ENCODE measurements at regions not wholly inside any gene's neighbourhood (a gene's known extent, or its start where the extent isn't known, plus 50 kb on each side); places are given as distances from the start of the nearest gene placed in this dataset.

GRCh38 chr2:146532009-146532408, 1312.8 kb upstream of the ACVR2A start:
- TF ChIP-seq CTCF (IDR thresholded peaks at IDR 0.05) (no peak), POLR2A (IDR thresholded peaks at IDR 0.05) (no peak)

Measured in testis (tissue), 2 donors.